HG02870 (cell line): ENCODE measurements at regions not wholly inside any gene's neighbourhood (a gene's known extent, or its start where the extent isn't known, plus 50 kb on each side); places are given as distances from the start of the nearest gene placed in this dataset.
"Not testable (repeated sequence)": the region's sequence is repeated elsewhere in the genome, so short reads cannot be mapped to it uniquely, and the experiment has no call there.

Source experiments
- ATAC-seq: cut with Tn5 transposase; IDR thresholded peaks from one replicate; pipeline ENCODE4 v1.9.1; 2021; ENCODE audit warnings: mild to moderate bottlenecking, moderate library complexity; ENCODE audit not compliant: unreplicated experiment

DNA sequence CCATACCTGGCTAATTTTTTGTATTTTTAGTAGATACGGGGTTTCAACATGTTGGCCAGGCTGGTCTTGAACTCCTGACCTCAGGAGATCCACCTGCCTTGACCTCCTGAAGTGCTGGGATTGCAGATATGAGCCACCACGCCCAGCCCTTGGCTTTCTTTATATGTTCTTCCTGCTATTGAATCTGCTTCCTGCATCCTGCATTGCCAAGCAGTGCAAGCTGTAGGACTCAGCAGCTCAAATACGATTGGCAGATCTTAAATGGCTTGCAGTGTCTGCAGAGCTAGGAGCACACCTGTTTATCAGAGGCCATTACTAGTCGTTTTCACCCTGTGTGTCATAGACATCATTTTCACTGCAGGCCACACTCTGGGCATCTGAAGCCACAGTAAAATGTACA, 426.2 kb upstream of the PPP2R3A start:
- no peak for ATAC-seq

DNA sequence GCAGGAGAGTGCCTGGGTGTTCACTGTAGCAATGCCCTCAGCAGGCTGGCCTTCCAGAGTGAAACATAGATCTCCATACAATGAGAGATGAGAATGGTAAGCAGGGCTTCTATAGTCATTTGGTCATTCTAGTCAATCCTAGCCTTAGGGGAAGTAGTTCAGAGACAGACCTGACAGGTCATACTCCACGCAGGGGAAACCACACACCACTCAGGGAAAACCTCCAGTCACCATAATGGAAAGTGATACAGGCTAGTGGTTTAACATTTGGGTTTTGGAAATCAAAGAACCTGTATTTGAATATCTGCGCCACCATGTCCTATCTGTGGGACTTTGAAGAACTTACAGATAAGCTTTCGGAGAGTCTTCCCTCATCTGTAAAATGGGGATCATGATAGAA, 425.7 kb upstream of the PPP2R3A start:
- no peak for ATAC-seq

- ATAC-seq: no peak
Measured at GRCh38 chr3:135549928-135550494, 415.5 kb upstream of the PPP2R3A start.

DNA sequence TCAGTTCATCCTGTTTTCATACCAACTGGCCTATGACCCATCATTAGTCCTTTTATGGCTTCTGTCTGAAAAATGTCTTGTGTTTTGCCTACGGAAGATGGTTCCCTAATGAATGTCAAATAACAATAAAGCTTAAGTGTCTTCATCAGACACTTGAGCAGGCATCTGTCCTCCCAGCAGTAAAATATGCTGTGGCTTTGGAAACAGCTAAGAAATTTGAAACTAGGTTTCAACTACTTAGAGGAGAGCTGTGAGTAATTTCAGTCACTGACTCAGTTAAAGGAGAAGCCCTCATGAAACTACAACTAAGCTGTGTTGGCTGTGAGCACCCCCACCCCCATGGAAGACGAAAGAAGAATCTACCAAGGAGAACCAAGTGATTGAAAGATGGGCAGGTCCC, 409.4 kb upstream of the PPP2R3A start:
- ATAC-seq: no peak

DNA sequence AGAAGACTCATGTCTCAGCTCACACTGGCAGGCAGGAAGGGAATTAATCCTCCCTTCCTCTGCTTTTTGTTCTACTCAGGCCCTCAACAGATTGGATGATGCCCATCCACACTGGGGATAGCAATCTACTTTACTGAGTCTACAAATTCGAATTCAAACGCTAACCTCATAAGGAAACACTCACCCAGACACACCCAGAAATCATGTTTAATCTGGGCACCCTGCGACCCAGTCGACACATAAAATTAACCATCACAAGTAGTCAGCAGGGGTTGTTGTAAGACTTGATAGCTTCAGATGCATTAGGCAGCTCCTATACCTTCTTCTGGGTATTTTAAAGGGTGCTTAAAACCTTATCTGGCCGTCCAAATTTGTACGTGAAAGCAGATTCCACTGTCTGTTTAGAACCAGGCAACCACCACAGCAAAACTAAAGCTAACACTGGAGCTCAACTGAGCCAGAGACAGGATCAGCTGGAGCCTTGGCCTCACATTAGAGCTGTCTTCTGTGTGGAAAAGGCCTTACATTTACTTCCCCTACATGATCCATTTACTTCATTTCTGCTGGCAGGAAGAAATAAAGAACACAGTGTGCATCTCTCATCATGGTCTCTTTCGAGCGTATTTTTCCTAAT, 407.3 kb upstream of the PPP2R3A start:
- no peak for ATAC-seq

DNA sequence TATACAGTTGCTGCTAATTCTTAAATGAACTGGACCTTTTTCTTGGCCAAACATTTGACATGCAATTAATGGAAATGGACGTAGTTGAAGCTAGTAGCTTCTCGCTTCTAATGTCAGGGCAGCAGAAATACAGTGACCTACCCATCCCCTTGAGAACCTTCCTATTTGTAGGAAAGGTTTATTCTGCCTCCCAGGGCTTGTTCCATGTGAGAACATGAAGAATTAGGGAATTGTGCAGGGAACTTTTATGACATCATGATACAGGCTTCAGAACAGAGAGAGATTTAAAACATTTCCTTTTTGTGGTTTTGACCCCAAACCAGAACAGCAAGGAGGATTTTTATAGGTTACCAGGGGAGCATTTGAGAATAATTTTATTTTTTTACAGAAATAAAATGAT, 406.6 kb upstream of the PPP2R3A start:
- no peak for ATAC-seq

DNA sequence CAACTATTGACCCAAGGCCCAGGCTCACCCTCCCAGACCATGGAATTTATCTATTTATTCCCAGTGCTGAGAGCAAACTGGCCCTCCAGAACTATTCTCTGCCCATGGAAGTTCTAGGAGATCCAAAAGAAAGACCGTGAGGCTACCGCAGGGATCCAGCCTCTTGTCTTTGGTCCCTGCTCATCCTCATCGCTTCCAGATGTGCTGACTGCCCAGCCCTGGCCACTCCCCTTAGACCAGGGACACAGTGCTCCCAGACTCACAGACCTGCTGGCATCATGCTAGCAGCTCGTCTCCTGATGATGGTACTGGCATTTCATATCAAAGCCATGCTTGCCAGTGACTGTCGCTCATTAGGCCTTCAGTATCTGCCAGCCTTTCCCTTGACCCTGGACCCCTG, 405.7 kb upstream of the PPP2R3A start:
- no peak for ATAC-seq

DNA sequence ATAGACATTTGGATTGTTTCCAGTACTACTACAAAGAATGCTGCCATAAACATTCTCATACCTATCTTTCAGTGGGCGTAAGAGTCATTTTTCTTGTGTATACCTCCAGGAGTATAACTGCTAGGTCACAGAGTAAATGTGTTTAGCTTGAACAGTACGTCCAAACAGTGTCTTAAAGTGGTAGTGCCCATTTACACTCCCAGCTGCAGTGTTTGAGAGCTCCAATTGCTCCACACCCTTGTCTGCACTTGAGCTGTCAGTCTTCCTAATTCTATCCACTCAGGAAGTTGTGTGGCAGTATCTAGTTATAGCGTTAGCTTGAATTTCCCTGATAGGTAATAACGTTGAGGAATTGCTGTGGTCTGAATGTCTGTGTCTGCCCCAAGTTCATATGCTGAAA, 404.7 kb upstream of the PPP2R3A start:
- ATAC-seq: no peak

GRCh38 chr3:135564696-135565095, 400.8 kb upstream of the PPP2R3A start:
- no peak for ATAC-seq

DNA sequence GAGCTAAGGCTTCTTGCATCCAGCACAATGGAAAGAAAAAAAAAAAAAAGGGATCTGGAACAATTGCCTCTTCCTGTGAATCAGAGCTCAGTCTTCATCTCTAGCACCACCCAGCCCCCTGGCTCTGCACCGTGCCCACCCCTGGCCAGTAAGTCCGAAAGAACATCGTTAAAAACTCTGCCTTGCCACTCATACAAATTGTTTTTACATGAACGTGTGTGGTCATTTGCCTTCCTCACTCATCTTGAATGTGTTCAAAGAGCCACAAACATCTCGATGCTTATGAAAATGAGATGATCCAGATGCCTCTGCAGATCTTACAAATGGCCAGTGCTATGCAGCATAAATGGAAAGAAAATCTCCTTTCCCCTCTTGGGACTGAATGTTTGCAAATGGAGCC, 400.0 kb upstream of the PPP2R3A start:
- no peak for ATAC-seq

- ATAC-seq: no peak
Measured at GRCh38 chr3:135567223-135567622, 398.3 kb upstream of the PPP2R3A start.

DNA sequence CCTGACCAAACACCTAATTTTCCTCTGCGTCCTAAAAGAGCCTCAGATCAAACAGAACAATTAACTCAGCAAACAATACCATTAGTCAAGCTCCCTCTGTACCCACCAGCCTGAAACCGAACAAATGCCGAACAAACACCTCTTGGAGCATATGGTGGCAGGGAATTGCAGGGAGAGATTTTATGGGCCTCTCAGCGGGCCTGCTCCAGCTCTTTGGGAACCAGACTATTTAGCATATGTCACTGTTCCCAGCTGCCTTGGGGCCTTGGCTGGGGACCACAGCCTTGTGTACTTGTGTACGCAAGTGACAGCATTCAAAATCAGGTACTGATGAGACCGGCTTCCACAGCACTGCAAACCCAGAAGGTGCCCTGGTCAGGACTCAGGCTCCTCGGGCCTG, 388.8 kb upstream of the PPP2R3A start:
- ATAC-seq: no peak

DNA sequence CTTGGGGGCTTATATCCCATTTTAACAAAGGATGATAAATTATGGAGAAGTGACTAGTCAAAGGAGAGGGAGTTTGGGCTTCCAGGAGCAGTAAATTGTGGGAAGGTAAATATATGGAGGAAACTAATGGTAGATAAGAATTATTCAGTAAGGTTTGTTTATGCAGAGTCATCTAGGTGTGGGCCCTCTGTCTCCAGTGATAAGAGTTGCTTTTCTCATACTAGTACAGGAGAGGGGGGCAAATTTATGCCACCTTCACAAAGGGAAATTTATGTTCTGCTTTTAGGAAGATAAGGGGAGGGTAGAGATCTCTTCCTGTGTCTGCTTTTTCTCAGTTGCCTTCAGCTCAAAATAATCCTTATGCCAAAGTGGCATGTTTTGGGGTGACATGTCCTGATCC, 383.7 kb upstream of the PPP2R3A start:
- no peak for ATAC-seq

DNA sequence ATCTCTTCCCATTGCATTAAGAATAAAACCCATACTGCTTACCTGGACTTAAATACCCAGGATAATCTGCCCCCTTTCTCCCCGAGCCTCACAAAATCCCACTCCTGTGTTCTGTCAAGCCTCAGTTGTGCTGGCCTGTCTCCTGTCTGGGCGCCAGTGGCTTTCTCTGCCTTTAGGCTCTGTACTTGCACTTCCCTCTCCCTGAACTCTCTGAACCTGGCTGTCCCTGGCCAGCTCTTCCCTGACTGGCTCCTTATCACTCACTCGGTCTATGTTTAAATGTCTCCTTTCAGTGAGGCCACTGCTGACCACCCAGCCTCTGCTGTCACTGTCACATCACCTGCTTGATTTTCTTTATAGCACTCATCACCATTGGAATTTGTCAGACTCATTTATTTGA, 382.7 kb upstream of the PPP2R3A start:
- ATAC-seq: no peak

- no peak for ATAC-seq
Measured at GRCh38 chr3:135596563-135596962, 369.0 kb upstream of the PPP2R3A start.

DNA sequence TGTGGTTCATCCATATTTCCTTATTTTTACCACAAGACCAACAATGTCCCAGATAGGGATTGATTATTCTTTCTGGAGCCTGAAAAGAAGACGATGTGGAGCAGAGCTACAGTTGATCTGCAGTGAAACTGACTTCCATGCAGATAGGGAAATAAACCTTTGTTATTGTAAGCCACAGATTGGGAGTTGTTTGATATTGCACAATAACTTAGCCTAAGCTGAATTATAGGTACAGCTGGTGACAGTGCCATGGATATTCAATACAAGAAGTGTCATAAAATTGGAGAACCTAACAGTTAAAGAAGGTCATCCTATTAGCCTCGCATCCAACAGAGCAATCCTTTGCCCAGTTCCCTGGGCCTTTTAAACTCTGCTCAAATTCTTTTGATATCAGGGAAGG, 367.7 kb upstream of the PPP2R3A start:
- ATAC-seq: no peak

DNA sequence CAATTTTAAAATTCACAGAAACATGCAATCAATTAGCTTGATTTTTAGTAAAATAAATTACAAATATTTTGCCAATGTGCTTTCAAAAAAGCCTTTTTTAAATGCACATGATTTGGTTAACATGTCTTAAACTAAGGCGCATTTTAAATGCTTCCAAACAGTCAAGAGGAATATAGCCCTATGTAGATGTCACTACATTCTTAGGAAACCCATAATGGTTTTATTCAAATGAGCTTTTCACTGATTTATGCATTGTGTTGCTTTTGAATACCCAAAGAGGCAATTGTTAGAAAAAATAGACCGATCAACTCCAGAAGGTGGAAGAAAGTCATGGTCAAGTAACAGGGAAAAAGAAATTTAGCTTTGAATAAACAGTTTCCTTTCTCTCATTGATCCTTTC, 366.9 kb upstream of the PPP2R3A start:
- no peak for ATAC-seq

DNA sequence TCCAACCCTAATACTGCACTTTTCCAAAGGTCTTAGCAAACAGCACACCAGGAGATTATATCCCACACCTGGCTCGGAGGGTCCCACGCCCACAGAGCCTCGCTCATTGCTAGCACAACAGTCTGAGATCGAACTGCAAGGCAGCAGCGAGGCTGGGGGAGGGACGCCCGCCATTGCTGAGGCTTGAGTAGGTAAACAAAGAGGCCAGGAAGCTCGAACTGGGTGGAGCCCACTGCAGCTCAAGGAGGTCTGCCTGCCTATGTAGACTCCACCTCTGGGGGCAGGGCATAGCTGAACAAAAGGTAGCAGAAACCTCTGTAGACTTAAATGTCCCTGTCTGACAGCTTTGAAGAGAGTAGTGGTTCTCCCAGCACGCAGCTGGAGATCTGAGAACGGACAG, 361.0 kb upstream of the PPP2R3A start:
- not testable (repeated sequence) for ATAC-seq

- ATAC-seq: no peak
Measured at GRCh38 chr3:135618123-135618522, 347.4 kb upstream of the PPP2R3A start.

DNA sequence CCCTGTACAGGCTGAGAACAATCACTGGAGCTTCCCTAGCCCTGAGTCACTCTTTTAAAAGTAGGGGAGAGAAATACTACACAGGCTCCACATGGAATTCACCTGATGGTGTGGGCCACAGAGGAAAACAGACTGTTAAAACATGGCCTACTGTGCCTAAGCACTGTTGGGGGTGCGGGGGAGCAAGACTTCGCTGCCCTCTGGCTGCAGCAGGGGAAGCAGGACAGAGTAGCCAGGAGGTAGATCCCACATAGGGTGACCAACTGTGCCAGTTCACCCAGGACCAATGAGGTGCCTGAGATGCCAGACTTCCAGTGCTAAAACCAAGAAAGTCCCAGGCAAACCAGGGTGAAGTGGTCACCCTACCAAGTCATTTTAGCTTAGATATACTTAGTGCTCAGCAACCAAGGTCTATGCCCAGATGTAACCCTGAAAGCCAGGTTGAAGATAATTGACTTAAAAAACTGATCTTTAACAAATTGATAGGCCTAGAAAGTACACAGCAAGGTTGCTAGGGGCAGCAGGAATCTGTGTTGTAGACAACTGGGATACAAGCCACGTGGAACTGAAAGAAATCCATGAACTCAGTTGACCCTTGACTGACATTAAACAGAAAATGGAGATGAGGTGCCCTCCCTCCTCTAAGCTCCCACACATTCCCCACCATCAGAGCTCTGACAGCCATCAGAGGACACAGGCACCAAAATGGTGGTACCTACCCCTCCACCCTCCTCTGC, 344.2 kb upstream of the PPP2R3A start:
- ATAC-seq: no peak

DNA sequence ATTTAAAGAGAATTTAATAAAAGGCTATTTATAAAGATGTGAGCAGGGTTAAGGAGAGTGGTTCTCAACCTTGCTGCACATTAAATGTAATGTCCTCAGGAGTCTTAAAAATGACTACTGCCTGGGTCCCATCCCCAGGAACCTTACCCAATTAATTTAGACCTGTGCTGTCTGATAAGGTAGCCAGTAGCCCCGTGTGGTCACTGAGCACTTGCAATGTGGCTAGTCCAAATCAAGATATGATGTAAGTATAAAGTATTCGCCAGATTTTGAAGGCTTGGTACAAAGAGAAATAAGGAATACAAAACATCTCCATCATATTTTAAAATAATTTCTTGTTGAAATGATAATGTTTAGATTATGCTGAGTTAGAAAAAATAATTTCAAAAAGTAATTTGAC, 343.3 kb upstream of the PPP2R3A start:
- ATAC-seq: no peak

DNA sequence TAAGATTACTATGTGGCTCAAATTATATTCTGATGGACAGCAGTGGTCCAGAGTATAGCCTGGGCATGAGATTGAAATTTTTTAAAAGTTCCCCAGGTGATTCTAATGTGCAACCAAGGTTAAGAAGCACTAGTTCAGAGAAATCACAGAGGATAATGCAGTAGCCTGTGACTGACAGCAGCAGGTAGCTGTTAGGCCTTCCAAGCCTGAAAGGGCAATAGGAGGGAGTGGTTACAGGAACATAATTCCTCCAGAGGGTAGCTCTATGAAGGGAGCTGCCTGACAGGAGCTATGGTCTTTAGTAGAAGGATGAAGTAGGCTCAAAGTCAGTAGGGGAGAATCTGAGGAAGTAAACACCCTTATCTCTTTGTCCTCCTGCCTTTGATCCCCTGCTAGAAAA, 342.9 kb upstream of the PPP2R3A start:
- ATAC-seq: no peak

GRCh38 chr3:135623558-135623957, 342.0 kb upstream of the PPP2R3A start:
- no peak for ATAC-seq
